ENCODE measurements at regions not wholly inside any gene's neighbourhood (a gene's known extent, or its start where the extent isn't known, plus 50 kb on each side); places are given as distances from the start of the nearest gene placed in this dataset.

DNA sequence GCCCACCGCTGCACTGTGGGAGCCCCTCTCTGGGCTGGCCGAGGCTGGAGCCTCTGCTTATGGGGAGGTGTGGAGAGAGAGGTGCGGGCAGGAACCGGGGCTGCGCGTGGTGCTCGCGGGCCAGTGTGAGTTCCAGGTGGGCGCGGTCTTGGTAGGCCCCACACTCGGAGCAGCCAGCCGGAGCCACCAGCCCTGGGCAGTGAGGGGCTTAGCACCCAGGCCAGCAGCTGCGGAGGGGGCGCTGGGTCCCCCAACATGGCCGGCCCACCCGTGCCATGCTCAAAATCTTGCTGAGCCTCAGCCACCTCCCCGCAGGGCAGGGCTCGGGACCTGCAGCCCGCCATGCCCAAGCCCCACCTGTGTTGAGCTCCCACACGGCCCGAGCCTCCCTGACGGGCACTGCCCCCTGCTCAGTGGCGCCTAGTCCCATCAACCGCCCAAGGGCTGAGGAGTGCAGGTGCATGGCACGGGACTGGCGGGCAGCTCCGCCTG is 856.8 kb upstream of the CELF2 start:
- TF ChIP-seq RCOR1 (IDR thresholded peaks at IDR 0.05; ENCODE audit: low read depth, low read length) (no peak), CEBPB (IDR thresholded peaks at IDR 0.05) (no peak), CHD2 (IDR thresholded peaks at IDR 0.05; ENCODE audit: low read length, partially characterized antibody) (no peak), TP53 (CRISPR knock-in tag; IDR thresholded peaks at IDR 0.05) (no peak), HOXB5 (CRISPR knock-in tag; IDR thresholded peaks at IDR 0.05) (no peak), RAD21 (conservative IDR thresholded peaks at IDR 0.05 in 1 of 2, IDR thresholded peaks at IDR 0.05 in 1 of 2) (no peak), KDM1A (IDR thresholded peaks at IDR 0.05; ENCODE audit: low read depth) (no peak), HEYL (CRISPR knock-in tag; IDR thresholded peaks at IDR 0.05) (no peak)
- TF ChIP-seq, protein P1, sequence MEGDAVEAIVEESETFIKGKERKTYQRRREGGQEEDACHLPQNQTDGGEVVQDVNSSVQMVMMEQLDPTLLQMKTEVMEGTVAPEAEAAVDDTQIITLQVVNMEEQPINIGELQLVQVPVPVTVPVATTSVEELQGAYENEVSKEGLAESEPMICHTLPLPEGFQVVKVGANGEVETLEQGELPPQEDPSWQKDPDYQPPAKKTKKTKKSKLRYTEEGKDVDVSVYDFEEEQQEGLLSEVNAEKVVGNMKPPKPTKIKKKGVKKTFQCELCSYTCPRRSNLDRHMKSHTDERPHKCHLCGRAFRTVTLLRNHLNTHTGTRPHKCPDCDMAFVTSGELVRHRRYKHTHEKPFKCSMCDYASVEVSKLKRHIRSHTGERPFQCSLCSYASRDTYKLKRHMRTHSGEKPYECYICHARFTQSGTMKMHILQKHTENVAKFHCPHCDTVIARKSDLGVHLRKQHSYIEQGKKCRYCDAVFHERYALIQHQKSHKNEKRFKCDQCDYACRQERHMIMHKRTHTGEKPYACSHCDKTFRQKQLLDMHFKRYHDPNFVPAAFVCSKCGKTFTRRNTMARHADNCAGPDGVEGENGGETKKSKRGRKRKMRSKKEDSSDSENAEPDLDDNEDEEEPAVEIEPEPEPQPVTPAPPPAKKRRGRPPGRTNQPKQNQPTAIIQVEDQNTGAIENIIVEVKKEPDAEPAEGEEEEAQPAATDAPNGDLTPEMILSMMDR (IDR thresholded peaks at IDR 0.05) = no peak
- TF ChIP-seq, protein P2, sequence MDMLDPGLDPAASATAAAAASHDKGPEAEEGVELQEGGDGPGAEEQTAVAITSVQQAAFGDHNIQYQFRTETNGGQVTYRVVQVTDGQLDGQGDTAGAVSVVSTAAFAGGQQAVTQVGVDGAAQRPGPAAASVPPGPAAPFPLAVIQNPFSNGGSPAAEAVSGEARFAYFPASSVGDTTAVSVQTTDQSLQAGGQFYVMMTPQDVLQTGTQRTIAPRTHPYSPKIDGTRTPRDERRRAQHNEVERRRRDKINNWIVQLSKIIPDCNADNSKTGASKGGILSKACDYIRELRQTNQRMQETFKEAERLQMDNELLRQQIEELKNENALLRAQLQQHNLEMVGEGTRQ (IDR thresholded peaks at IDR 0.05) = no peak
- TF ChIP-seq, protein P3, sequence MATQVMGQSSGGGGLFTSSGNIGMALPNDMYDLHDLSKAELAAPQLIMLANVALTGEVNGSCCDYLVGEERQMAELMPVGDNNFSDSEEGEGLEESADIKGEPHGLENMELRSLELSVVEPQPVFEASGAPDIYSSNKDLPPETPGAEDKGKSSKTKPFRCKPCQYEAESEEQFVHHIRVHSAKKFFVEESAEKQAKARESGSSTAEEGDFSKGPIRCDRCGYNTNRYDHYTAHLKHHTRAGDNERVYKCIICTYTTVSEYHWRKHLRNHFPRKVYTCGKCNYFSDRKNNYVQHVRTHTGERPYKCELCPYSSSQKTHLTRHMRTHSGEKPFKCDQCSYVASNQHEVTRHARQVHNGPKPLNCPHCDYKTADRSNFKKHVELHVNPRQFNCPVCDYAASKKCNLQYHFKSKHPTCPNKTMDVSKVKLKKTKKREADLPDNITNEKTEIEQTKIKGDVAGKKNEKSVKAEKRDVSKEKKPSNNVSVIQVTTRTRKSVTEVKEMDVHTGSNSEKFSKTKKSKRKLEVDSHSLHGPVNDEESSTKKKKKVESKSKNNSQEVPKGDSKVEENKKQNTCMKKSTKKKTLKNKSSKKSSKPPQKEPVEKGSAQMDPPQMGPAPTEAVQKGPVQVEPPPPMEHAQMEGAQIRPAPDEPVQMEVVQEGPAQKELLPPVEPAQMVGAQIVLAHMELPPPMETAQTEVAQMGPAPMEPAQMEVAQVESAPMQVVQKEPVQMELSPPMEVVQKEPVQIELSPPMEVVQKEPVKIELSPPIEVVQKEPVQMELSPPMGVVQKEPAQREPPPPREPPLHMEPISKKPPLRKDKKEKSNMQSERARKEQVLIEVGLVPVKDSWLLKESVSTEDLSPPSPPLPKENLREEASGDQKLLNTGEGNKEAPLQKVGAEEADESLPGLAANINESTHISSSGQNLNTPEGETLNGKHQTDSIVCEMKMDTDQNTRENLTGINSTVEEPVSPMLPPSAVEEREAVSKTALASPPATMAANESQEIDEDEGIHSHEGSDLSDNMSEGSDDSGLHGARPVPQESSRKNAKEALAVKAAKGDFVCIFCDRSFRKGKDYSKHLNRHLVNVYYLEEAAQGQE (IDR thresholded peaks at IDR 0.05) = no peak
- TF ChIP-seq, protein P4, sequence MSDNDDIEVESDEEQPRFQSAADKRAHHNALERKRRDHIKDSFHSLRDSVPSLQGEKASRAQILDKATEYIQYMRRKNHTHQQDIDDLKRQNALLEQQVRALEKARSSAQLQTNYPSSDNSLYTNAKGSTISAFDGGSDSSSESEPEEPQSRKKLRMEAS (IDR thresholded peaks at IDR 0.05) = no peak
- TF ChIP-seq, protein P5, sequence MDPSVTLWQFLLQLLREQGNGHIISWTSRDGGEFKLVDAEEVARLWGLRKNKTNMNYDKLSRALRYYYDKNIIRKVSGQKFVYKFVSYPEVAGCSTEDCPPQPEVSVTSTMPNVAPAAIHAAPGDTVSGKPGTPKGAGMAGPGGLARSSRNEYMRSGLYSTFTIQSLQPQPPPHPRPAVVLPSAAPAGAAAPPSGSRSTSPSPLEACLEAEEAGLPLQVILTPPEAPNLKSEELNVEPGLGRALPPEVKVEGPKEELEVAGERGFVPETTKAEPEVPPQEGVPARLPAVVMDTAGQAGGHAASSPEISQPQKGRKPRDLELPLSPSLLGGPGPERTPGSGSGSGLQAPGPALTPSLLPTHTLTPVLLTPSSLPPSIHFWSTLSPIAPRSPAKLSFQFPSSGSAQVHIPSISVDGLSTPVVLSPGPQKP (IDR thresholded peaks at IDR 0.05; ENCODE audit: low read depth, low read length) = no peak
